ENCODE measurements at regions not wholly inside any gene's neighbourhood (a gene's known extent, or its start where the extent isn't known, plus 50 kb on each side); places are given as distances from the start of the nearest gene placed in this dataset.

DNA sequence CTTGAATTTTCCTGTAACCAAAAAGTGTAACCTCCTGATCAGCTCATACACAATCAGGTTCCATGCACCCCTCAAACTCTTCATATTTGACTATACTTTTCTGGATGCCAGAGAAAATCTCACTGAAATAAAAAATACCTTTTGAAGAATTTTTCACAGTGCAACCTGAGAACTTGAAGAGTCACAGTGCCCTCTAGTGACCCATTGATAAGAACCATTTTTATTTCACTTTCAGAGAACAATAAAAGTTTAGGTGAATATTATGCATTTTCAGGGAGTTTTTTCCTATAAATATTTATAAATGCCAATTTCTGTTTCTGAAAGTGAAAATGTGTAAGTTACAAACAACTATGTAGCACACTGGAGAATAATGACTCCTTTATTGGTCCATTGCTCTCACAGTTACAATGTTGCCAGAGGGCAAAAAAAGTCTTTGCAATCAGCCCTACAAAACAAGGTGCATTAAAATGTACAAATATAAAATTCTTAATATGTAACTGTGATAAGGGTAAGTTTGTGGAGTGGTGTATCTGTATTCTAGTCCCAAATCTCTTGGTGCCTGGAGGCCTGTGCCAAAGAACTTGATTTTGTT, 153.6 kb upstream of the INTU start:
- H3K36me3 ChIP-seq (replicated peaks in 1 of 2; ENCODE audit: control extremely low read depth in 1 of 2, control insufficient read depth in 1 of 2, extremely low read depth in 1 of 2, insufficient read depth in 2 of 2, low read length in 1 of 2) = no peaks in the 10 kb centered on the region
- no peak for ATAC-seq (ENCODE audit: low read depth)
- POLR2A ChIA-PET = no interaction called here
- Mint-ChIP-seq H3K9me3 (ENCODE audit: insufficient read depth) (no peaks in the 10 kb centered on the region), H3K27me3 (no peaks in the 10 kb centered on the region), H3K27ac (no peak overlapping the region), H3K4me1 (no peaks in the 10 kb centered on the region), H3K4me3 (no peak overlapping the region)
- intact Hi-C loops (cut with micrococcal nuclease) = no loop called here
- no peaks in the 10 kb centered on the region for H3K79me2 ChIP-seq (ENCODE audit: control insufficient read depth, insufficient read depth, low read length)
- no peaks in the 10 kb centered on the region for H4K20me1 ChIP-seq (ENCODE audit: control insufficient read depth, insufficient read depth, low read length, poor library complexity, severe bottlenecking)
- no peaks in the 10 kb centered on the region for H3K4me1 ChIP-seq (ENCODE audit: control insufficient read depth in 2 of 2, insufficient read depth in 2 of 2, low read length in 2 of 2)
- CTCF ChIA-PET = no interaction called here
- H2AFZ ChIP-seq (ENCODE audit: insufficient read depth, low read depth, low read length, poor library complexity, severe bottlenecking) = no peak overlapping the region
- H3K9me3 ChIP-seq (ENCODE audit: control extremely low read depth in 1 of 3, control insufficient read depth in 2 of 3, insufficient read depth in 1 of 3, low read length in 2 of 3) = no peaks in the 10 kb centered on the region
- TF ChIP-seq EZH2 (IDR thresholded peaks at IDR 0.05; ENCODE audit: borderline replicate concordance, insufficient read depth, low read depth, low read length, poor library complexity, severe bottlenecking) = no peak
- TF ChIP-seq, protein P1, sequence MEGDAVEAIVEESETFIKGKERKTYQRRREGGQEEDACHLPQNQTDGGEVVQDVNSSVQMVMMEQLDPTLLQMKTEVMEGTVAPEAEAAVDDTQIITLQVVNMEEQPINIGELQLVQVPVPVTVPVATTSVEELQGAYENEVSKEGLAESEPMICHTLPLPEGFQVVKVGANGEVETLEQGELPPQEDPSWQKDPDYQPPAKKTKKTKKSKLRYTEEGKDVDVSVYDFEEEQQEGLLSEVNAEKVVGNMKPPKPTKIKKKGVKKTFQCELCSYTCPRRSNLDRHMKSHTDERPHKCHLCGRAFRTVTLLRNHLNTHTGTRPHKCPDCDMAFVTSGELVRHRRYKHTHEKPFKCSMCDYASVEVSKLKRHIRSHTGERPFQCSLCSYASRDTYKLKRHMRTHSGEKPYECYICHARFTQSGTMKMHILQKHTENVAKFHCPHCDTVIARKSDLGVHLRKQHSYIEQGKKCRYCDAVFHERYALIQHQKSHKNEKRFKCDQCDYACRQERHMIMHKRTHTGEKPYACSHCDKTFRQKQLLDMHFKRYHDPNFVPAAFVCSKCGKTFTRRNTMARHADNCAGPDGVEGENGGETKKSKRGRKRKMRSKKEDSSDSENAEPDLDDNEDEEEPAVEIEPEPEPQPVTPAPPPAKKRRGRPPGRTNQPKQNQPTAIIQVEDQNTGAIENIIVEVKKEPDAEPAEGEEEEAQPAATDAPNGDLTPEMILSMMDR (IDR thresholded peaks at IDR 0.05) = peak; percentile 35
- H3K4me2 ChIP-seq (replicated peaks; ENCODE audit: low read depth, low read length, poor library complexity, severe bottlenecking) = no peak overlapping the region
- no peak overlapping the region for H3K27ac ChIP-seq (ENCODE audit: low read length in 2 of 2)
- H3K9ac ChIP-seq (ENCODE audit: low read length) = no peak overlapping the region
- no peak for DNase-seq
- H3K27me3 ChIP-seq (replicated peaks in 1 of 4; ENCODE audit: control extremely low read depth in 1 of 4, control insufficient read depth in 3 of 4, insufficient read depth in 4 of 4, low read length in 3 of 4) = no peaks in the 10 kb centered on the region
- no peak overlapping the region for H3K4me3 ChIP-seq (ENCODE audit: control extremely low read depth in 1 of 5, extremely low read depth in 1 of 5, insufficient read depth in 1 of 5, low read depth in 2 of 5, low read length in 4 of 5)

DNA sequence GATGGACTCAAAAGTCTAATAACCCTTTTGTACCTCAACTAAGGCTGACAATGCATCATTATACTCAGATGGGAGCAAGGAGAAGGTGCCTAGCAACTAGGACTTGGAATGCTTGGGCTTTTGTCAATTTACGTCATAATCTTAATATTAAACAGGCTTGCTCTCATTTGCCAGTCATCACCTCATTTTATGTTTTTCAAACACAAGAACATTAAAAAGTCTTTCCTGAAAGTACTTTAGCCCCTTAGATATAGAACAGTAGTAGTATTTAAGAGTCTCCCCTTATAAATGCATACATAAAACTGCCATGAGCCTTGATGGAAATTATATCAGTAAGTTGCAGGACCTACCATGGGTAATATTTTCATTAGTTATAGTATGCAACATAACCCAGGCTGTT, 150.7 kb upstream of the INTU start:
- Histone ChIP-seq H3K27ac (ENCODE audit: low read length in 2 of 2) (no peak overlapping the region), H2AFZ (ENCODE audit: insufficient read depth, low read depth, low read length, poor library complexity, severe bottlenecking) (no peak overlapping the region), H3K4me1 (ENCODE audit: control insufficient read depth in 2 of 2, insufficient read depth in 2 of 2, low read length in 2 of 2) (no peaks in the 10 kb centered on the region), H4K20me1 (ENCODE audit: control insufficient read depth, insufficient read depth, low read length, poor library complexity, severe bottlenecking) (no peaks in the 10 kb centered on the region), H3K27me3 (replicated peaks in 1 of 4; ENCODE audit: control extremely low read depth in 1 of 4, control insufficient read depth in 3 of 4, insufficient read depth in 4 of 4, low read length in 3 of 4) (no peaks in the 10 kb centered on the region), H3K4me3 (ENCODE audit: control extremely low read depth in 1 of 5, extremely low read depth in 1 of 5, insufficient read depth in 1 of 5, low read depth in 2 of 5, low read length in 4 of 5) (no peak overlapping the region), H3K9ac (ENCODE audit: low read length) (no peak overlapping the region), H3K79me2 (ENCODE audit: control insufficient read depth, insufficient read depth, low read length) (no peaks in the 10 kb centered on the region), H3K36me3 (replicated peaks in 1 of 2; ENCODE audit: control extremely low read depth in 1 of 2, control insufficient read depth in 1 of 2, extremely low read depth in 1 of 2, insufficient read depth in 2 of 2, low read length in 1 of 2) (no peaks in the 10 kb centered on the region), H3K9me3 (ENCODE audit: control extremely low read depth in 1 of 3, control insufficient read depth in 2 of 3, insufficient read depth in 1 of 3, low read length in 2 of 3) (no peaks in the 10 kb centered on the region), H3K4me2 (replicated peaks; ENCODE audit: low read depth, low read length, poor library complexity, severe bottlenecking) (no peak overlapping the region)
- POLR2A ChIA-PET = no interaction called here
- DNase-seq = no peak
- intact Hi-C loops (cut with micrococcal nuclease) = no loop called here
- ATAC-seq (ENCODE audit: low read depth) = no peak
- H3K9me3 Mint-ChIP-seq (ENCODE audit: insufficient read depth) = no peaks in the 10 kb centered on the region
- no peak for TF ChIP-seq EZH2 (IDR thresholded peaks at IDR 0.05; ENCODE audit: borderline replicate concordance, insufficient read depth, low read depth, low read length, poor library complexity, severe bottlenecking)
- TF ChIP-seq, protein P1 (IDR thresholded peaks at IDR 0.05) = no peak
- H3K4me1 Mint-ChIP-seq = no peaks in the 10 kb centered on the region
- CTCF ChIA-PET = no interaction called here
- WGBS (ENCODE audit: insufficient coverage) = no CpG with 5 or more reads among the region's 1 CpG
- no peak overlapping the region for H3K4me3 Mint-ChIP-seq
- H3K27ac Mint-ChIP-seq = no peak overlapping the region
- H3K27me3 Mint-ChIP-seq = no peaks in the 10 kb centered on the region

Data from B cell (primary cell).